22Rv1 (cell line): ENCODE measurements at regions not wholly inside any gene's neighbourhood (a gene's known extent, or its start where the extent isn't known, plus 50 kb on each side); places are given as distances from the start of the nearest gene placed in this dataset.

Experiments
- CTCF ChIP-seq: fragments of 450-650 bp; IDR thresholded peaks from 2 replicates; pipeline ENCODE4 v1.5.1; 2017; ENCODE audit warnings: mild to moderate bottlenecking
- ZFX ChIP-seq: fragments of 450-650 bp; IDR thresholded peaks from 2 replicates; pipeline ENCODE4 v1.6.1; 2017; ENCODE audit warnings: antibody characterized with exemption, borderline replicate concordance

DNA sequence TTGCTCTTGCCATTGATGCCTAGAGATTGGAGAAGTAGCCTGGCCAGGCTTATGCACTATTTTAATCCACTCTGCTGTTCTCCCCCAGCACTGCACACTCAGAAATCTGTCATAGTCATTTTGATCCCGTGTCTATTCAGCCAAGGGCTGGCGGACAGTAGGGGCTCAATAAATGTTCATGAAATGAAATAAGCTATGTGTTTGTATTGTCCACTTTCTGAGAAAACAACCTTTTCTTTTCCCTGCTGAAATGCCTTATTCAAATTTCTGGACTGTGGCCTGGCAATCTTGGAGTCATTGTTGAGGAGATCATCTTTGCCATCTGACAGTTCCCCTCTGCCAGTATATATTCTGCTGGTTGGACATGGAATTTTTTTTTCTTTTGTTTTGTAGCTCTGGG lies 550.4 kb upstream of the MAP3K7 start:
- TF ChIP-seq CTCF (no peak), ZFX (no peak)
